ENCODE measurements at regions not wholly inside any gene's neighbourhood (a gene's known extent, or its start where the extent isn't known, plus 50 kb on each side); places are given as distances from the start of the nearest gene placed in this dataset.
"Not testable (repeated sequence)": the region's sequence is repeated elsewhere in the genome, so short reads cannot be mapped to it uniquely, and the experiment has no call there.

DNA sequence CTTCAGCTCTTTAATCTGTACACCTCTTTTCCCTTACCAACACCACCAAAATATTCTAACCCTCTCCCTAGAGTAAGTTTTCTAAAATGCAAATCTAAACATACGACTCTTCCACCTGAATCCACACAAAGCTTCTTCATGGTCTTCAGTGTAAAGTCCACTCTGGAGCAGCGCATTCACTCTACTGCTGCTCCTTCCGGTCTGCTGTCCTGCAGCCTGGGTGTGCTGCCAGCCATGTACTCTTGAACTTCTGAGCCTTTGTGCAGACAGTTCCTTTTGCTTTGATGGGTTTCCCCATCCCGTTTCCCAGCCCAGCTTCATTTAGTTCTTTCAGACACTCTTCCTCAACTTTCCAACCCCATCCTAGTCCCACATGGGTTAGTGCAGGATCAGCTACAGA, 108.7 kb upstream of the SGK1 start:
- Histone ChIP-seq H3K27me3 (ENCODE audit: control insufficient read depth, insufficient read depth, low read length) (no peaks in the 10 kb centered on the region), H3K4me2 (ENCODE audit: extremely low read depth, insufficient read depth, low read length) (no peak overlapping the region), H3K4me1 (ENCODE audit: control insufficient read depth, extremely low read depth, insufficient read depth, low read length) (peaks cover 2% of the 10 kb centered on the region), H3K9ac (ENCODE audit: insufficient read depth, low read length) (no peak overlapping the region), H3K36me3 (ENCODE audit: control insufficient read depth, insufficient read depth, low read length) (no peaks in the 10 kb centered on the region), H4K20me1 (ENCODE audit: control insufficient read depth, extremely low read depth, insufficient read depth, low read length) (no peaks in the 10 kb centered on the region), H3K4me3 (replicated peaks in 1 of 4; ENCODE audit: control extremely low read depth in 1 of 4, insufficient read depth in 1 of 4, low read depth in 3 of 4, low read length in 4 of 4) (no peak overlapping the region), H2AFZ (ENCODE audit: low read length) (no peak overlapping the region), H3K79me2 (ENCODE audit: control insufficient read depth, insufficient read depth, low read length) (no peaks in the 10 kb centered on the region), H3K27ac (ENCODE audit: insufficient read depth, low read length) (no peak overlapping the region), H3K9me3 (ENCODE audit: control insufficient read depth, insufficient read depth, low read depth, low read length) (no peaks in the 10 kb centered on the region)
- DNase-seq (ENCODE audit: low read depth in 2 of 2) = no peak
- no peak for TF ChIP-seq EZH2 (IDR thresholded peaks at IDR 0.05; ENCODE audit: low read length, missing control alignments)
- TF ChIP-seq, protein P1, sequence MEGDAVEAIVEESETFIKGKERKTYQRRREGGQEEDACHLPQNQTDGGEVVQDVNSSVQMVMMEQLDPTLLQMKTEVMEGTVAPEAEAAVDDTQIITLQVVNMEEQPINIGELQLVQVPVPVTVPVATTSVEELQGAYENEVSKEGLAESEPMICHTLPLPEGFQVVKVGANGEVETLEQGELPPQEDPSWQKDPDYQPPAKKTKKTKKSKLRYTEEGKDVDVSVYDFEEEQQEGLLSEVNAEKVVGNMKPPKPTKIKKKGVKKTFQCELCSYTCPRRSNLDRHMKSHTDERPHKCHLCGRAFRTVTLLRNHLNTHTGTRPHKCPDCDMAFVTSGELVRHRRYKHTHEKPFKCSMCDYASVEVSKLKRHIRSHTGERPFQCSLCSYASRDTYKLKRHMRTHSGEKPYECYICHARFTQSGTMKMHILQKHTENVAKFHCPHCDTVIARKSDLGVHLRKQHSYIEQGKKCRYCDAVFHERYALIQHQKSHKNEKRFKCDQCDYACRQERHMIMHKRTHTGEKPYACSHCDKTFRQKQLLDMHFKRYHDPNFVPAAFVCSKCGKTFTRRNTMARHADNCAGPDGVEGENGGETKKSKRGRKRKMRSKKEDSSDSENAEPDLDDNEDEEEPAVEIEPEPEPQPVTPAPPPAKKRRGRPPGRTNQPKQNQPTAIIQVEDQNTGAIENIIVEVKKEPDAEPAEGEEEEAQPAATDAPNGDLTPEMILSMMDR (conservative IDR thresholded peaks at IDR 0.05 in 1 of 2, IDR thresholded peaks at IDR 0.05 in 1 of 2; ENCODE audit: low read depth in 1 of 2, low read length in 2 of 2) = no peak

DNA sequence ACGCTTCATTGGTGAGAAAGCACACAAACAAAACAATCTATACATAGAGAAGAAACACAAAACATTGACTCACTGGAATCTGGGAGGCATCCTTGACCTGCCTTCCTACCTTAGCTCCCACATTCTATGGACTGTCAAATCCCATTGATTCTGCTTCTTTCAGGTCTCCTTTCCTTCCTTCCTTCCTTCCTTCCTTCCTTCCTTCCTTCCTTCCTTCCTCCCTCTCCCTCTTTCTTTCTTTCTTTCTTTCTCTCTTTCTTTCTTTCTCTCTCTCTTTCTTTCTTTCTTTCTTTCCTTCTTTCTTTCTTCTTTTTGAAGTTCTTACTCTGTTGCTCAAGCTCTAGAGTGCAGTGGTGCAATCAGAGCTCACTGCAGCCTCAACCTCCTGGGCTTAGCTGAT, 108.0 kb upstream of the SGK1 start:
- DNase-seq (ENCODE audit: low read depth in 2 of 2); H3K9ac ChIP-seq (ENCODE audit: insufficient read depth, low read length); H3K4me2 ChIP-seq (ENCODE audit: extremely low read depth, insufficient read depth, low read length); H2AFZ ChIP-seq (ENCODE audit: low read length); H3K36me3 ChIP-seq (ENCODE audit: control insufficient read depth, insufficient read depth, low read length); H3K9me3 ChIP-seq (ENCODE audit: control insufficient read depth, insufficient read depth, low read depth, low read length); H3K27me3 ChIP-seq (ENCODE audit: control insufficient read depth, insufficient read depth, low read length); H3K27ac ChIP-seq (ENCODE audit: insufficient read depth, low read length); H4K20me1 ChIP-seq (ENCODE audit: control insufficient read depth, extremely low read depth, insufficient read depth, low read length); H3K79me2 ChIP-seq (ENCODE audit: control insufficient read depth, insufficient read depth, low read length); H3K4me1 ChIP-seq (ENCODE audit: control insufficient read depth, extremely low read depth, insufficient read depth, low read length); H3K4me3 ChIP-seq (replicated peaks in 1 of 4; ENCODE audit: control extremely low read depth in 1 of 4, insufficient read depth in 1 of 4, low read depth in 3 of 4, low read length in 4 of 4): not testable (repeated sequence)

DNA sequence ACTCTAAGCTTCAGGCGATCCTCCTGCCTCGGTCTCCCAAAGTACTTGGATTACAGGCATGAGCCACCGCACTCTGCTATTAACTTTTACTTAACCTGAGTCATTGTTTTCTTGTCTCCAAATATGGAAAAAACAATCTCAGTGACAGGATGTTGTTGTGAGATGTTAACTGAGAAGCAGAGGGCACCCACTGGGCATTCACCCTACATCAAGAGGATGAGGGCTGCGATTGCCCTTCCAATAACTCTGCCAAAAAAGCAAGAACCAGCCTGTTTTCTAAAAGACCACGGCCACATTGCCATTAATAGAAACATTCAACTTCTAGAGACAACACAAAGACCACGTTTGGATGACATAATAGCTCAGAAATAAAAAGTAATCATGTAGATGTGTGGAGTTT, 107.6 kb upstream of the SGK1 start:
- no peak overlapping the region for H3K4me2 ChIP-seq (ENCODE audit: extremely low read depth, insufficient read depth, low read length)
- no peaks in the 10 kb centered on the region for H3K79me2 ChIP-seq (ENCODE audit: control insufficient read depth, insufficient read depth, low read length)
- no peak overlapping the region for H3K9ac ChIP-seq (ENCODE audit: insufficient read depth, low read length)
- TF ChIP-seq, protein P1 (conservative IDR thresholded peaks at IDR 0.05 in 1 of 2, IDR thresholded peaks at IDR 0.05 in 1 of 2; ENCODE audit: low read depth in 1 of 2, low read length in 2 of 2) = no peak
- TF ChIP-seq EZH2 (IDR thresholded peaks at IDR 0.05; ENCODE audit: low read length, missing control alignments) = no peak
- no peak overlapping the region for H3K4me3 ChIP-seq (replicated peaks in 1 of 4; ENCODE audit: control extremely low read depth in 1 of 4, insufficient read depth in 1 of 4, low read depth in 3 of 4, low read length in 4 of 4)
- H2AFZ ChIP-seq (ENCODE audit: low read length) = no peak overlapping the region
- no peaks in the 10 kb centered on the region for H3K36me3 ChIP-seq (ENCODE audit: control insufficient read depth, insufficient read depth, low read length)
- no peaks in the 10 kb centered on the region for H3K9me3 ChIP-seq (ENCODE audit: control insufficient read depth, insufficient read depth, low read depth, low read length)
- H3K27me3 ChIP-seq (ENCODE audit: control insufficient read depth, insufficient read depth, low read length) = no peaks in the 10 kb centered on the region
- no peaks in the 10 kb centered on the region for H4K20me1 ChIP-seq (ENCODE audit: control insufficient read depth, extremely low read depth, insufficient read depth, low read length)
- H3K4me1 ChIP-seq (ENCODE audit: control insufficient read depth, extremely low read depth, insufficient read depth, low read length) = peaks cover 12% of the 10 kb centered on the region
- no peak overlapping the region for H3K27ac ChIP-seq (ENCODE audit: insufficient read depth, low read length)
- DNase-seq (ENCODE audit: low read depth in 2 of 2) = no peak

DNA sequence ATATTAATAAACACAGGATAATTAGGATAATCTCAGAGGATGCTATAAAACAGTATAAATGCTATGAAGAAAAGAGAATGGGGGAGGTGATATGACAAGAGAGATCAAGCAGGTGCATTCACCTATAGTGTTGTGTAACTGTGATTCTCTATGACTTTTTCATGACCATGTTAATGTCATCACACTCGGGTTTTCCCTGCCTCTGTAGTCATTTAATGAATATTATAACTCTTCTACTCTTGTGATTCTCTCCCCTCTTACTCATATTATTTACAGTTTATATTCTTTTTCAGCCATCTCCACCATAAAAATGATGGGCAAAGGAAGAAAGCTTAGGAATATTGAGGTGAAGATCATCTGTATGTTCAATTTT, 106.9 kb upstream of the SGK1 start:
- Histone ChIP-seq H3K9me3 (ENCODE audit: control insufficient read depth, insufficient read depth, low read depth, low read length) (no peaks in the 10 kb centered on the region), H3K27ac (ENCODE audit: insufficient read depth, low read length) (no peak overlapping the region), H4K20me1 (ENCODE audit: control insufficient read depth, extremely low read depth, insufficient read depth, low read length) (no peaks in the 10 kb centered on the region), H3K79me2 (ENCODE audit: control insufficient read depth, insufficient read depth, low read length) (no peaks in the 10 kb centered on the region), H3K9ac (ENCODE audit: insufficient read depth, low read length) (no peak overlapping the region), H3K4me2 (ENCODE audit: extremely low read depth, insufficient read depth, low read length) (no peak overlapping the region), H3K27me3 (ENCODE audit: control insufficient read depth, insufficient read depth, low read length) (no peaks in the 10 kb centered on the region), H2AFZ (ENCODE audit: low read length) (no peak overlapping the region), H3K4me1 (ENCODE audit: control insufficient read depth, extremely low read depth, insufficient read depth, low read length) (peaks cover 13% of the 10 kb centered on the region), H3K36me3 (ENCODE audit: control insufficient read depth, insufficient read depth, low read length) (no peaks in the 10 kb centered on the region), H3K4me3 (replicated peaks in 1 of 4; ENCODE audit: control extremely low read depth in 1 of 4, insufficient read depth in 1 of 4, low read depth in 3 of 4, low read length in 4 of 4) (no peak overlapping the region)
- DNase-seq (ENCODE audit: low read depth in 2 of 2) = no peak
- no peak for TF ChIP-seq EZH2 (IDR thresholded peaks at IDR 0.05; ENCODE audit: low read length, missing control alignments)
- TF ChIP-seq, protein P1 (conservative IDR thresholded peaks at IDR 0.05 in 1 of 2, IDR thresholded peaks at IDR 0.05 in 1 of 2; ENCODE audit: low read depth in 1 of 2, low read length in 2 of 2) = no peak
